DMS 273 (cell line): ENCODE measurements at regions not wholly inside any gene's neighbourhood (a gene's known extent, or its start where the extent isn't known, plus 50 kb on each side); places are given as distances from the start of the nearest gene placed in this dataset.

Experiments used
- DNase-seq: peaks from one replicate; lab custom pipeline; 2025; ENCODE audit not compliant: unreplicated experiment; lab: John Stamatoyannopoulos, UW

DNA sequence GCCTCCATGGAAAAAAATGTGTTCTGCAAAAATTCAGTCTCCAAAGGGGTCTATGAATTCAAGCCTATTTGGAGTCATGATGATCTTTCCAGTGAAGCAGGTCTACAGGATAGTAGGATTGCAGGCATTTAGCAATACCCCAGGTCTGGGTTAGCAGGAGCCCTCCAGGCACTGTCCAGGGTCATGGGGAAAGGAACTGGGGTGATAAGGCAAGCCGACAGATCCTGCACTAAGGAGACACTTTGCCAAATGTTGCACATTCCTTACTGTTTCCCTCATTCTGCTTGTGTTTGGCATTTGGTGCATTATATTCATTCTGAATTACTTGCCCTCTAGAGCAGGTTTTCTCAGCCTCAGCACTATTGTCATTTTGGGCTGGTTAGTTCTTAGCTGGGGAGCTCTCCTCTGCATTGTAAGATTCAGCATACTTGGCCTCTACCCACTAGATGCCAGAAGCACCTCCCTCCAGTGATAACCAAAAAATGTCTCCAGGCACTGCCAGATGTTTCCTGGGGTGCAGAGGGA, 333.3 kb upstream of the PLXNA2 start:
- no peak for DNase-seq

DNA sequence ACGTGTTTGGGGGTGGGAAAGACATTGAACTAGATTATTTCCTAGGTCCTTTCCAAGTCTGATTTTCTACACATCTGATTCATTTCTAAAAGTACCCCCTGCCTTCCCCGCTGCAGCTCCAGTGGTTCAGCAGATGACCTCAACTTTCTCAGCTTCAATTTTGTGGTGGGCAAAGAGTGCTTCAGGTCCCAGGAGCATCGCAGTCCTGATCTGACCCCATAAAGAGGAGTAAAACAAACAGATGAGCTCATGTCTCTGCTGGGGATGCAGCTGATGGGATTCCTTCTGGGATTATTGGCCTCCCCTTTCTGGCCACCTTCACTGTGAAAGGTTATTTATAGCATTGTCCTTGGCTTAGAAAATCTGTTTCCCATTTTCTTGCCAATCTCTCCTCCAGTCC, 337.0 kb upstream of the PLXNA2 start:
- no peak for DNase-seq

GRCh38 chr1:208581667-208582066, 337.5 kb upstream of the PLXNA2 start:
- no peak for DNase-seq

GRCh38 chr1:208584167-208584755, 340.1 kb upstream of the PLXNA2 start:
- no peak for DNase-seq

- no peak for DNase-seq
Observed at GRCh38 chr1:208587110-208587509, 342.9 kb upstream of the PLXNA2 start.

GRCh38 chr1:208593306-208594006, 349.3 kb upstream of the PLXNA2 start:
- DNase-seq, result no peak

- no peak for DNase-seq
Observed at GRCh38 chr1:208595236-208595635, 351.1 kb upstream of the PLXNA2 start.

DNA sequence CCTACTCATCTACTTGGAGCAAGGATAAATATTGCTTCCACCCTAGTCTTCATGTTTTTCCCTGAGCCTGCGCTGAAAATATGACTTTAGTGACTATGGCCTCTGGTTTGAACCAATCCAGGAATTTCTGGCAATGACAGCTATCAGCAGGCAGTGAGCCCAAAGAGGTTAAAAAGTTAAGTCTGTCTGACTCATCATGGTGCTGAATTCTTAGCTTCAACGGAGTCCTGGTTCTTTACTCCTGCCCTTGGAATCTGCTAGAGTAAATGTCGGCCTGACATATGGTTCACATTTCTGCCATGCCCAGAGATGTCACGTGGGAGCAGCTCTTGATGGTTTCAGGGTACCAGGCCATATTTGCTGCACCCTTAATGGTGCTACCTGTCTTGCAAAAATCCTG, 351.6 kb upstream of the PLXNA2 start:
- DNase-seq, result no peak

DNA sequence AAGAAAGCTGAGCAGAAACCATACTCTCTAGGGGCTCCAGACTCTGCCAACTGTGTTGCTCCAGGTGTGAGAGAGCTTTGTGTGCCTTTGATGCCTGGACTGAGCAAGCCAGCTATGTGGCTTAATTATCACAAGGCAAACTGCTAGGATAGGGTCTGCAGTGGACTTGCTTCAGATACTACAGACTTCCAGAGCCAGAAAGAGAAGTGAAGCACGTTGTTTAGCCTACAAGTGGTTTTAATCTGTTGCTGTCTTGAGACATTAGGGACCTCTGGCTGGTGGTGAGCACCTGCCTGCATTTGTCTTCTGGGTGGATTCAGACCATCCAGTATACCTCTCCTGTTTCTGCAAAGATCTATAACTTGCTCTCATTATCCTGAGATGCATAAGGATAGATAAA, 353.4 kb upstream of the PLXNA2 start:
- DNase-seq, result no peak

DNA sequence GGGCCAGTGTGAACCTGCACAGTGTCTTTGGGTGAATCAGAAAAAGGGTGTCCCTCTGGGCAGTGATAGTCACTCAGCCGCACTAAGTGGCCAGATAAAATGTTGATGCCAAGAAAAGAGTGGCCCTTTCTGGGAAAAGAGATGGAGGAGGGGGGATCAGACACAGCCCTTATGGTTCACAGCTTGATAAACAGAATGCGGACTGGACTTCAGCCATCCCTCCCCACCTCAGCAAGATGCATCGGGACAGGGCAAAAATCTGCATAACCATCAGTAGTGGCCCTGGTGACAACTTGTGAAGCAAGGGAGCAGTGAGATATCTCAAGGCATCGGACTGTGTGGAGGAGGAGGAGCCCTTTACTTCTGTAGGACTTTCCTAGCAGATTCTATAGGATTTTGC, 353.8 kb upstream of the PLXNA2 start:
- DNase-seq, result no peak

DNA sequence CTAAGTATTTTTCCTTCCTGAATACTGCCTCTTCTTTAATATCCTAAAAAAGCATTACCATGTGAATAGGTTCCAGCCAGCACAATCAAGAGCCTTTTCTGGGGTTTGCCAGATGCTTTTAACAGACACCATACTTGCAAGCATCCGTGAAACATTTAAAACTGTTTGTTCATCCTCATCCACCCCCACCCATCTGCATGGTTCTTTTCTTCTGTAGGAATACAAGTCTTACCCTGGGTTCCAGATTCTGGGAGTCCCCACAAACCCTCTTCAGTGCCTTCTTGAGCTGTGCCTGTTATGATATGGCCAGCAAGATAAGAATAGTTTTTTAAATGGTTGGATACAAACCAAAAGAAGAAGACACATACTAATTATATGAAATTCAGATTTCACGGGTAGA, 354.9 kb upstream of the PLXNA2 start:
- no peak for DNase-seq

GRCh38 chr1:208600456-208601190, 356.4 kb upstream of the PLXNA2 start:
- DNase-seq, result no peak

DNA sequence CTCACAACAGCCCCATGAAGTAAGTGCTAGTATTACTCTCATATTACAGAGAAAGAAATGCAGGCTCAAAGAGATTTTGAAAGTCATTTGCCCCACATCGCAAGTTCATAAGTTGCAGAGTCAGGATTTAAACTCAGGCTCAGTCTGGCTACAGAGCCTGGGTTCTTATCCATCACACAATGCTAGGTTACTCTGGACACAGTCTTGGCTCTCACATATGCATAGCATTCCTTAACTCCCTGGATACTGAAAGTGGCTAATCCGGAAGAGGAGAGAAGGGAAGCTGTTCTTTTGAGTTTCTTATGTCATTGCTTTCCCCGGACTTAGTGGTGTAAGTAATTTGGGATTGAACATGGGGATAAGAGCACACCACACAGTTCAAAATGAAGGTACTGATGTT, 357.4 kb upstream of the PLXNA2 start:
- DNase-seq, result no peak

GRCh38 chr1:208603721-208604120, 359.5 kb upstream of the PLXNA2 start:
- no peak for DNase-seq

- no peak for DNase-seq
Observed at GRCh38 chr1:208604295-208604694, 360.1 kb upstream of the PLXNA2 start.

- no peak for DNase-seq
Observed at GRCh38 chr1:208606959-208607358, 362.8 kb upstream of the PLXNA2 start.

DNA sequence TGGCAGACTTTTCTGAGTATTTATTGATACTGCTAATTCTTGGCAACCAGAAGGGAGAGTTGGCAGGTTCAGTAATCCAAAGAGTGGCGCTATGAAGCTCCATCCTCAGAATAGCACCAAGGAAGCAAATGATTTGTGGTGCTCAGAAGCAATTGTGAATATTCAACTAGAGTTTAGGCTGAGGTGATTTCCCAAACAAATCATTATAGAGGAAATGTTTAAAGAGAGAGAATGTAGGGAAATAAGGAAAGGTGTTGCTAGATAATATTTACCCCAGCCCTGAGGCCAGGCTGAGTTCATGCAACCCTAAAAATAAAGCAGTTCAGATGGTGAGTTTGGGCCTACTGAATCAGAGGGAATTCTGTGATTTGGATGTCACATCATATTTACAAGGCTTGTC, 363.4 kb upstream of the PLXNA2 start:
- no peak for DNase-seq

DNA sequence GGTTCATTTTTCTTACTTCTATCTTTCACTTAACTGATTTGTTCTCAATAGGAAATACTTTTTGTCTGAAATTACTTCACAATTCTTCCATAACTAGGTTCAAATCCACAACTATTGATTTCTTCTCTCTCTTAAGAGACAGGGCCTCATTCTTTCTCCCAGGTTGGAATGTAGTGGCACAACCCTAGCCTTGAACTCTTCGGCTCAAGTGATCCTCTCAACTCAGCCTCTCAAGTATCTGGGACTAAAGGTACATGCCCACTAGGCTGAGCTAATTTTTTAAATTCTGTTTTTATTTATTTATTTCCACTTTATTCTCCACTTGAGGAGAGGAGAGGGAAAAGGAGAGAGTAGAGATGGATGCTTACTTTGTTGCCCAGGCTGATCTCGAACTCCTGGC, 370.4 kb upstream of the PLXNA2 start:
- no peak for DNase-seq

DNA sequence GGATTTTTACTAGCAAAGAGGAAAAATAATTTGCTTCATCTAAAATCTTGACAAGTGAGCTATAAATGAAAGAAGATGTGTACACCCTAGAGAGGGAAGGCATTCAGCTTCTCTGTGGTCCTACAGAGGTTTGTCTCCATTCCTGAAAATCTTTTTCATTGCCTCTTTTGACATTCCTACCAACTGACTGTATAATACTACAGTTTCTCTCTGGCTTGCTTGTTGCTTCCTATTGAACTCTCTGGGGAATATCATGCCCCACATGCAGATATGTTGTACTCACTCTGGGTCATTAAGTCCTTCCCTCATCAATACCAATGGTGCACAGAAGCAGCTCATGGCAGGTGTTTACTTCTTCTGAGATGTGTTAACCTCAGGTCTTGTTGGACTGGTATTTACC, 371.2 kb upstream of the PLXNA2 start:
- DNase-seq, result no peak

- no peak for DNase-seq
Observed at GRCh38 chr1:208616776-208617175, 372.6 kb upstream of the PLXNA2 start.

DNA sequence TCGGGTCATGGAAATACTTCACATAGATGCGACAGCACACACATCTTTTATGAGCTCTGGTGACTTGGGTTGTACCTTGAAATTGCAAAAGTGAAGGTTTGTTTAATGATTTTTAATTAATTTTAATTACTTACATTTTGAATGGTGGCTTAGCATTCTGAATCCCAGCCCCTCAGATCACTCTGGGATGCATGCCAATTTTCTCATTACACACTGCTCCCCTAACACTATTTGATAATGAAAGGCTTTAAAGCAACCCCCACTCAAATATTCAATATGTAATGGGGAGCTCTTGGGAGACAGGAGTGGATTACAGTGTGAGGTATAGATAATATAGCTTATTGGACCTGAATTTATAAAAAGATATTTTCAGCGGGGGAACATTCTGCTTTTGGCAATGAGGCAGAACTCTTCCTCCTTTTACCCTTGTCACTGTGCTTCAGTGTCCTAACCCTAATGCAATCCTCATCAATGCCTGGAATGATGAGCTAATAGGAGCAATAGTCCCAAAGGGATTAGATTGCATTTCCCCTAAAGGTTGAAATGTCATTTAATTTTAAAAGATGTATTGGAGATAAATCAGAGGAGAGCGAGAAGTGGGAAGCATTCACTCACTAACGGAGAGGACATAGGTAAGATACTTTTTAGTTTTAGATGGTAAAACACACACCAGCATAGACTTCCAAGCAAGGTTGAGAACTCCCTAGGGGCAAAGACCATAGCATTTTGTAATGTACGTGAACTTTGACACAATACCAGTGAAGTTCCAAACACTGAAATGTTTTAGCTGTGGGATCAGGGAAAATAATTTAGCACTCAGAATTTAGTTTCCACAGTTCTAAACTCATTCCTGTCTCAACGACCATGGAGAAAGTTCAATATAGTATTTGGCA, 384.1 kb upstream of the PLXNA2 start:
- DNase-seq, result no peak
